ENCODE measurements at regions not wholly inside any gene's neighbourhood (a gene's known extent, or its start where the extent isn't known, plus 50 kb on each side); places are given as distances from the start of the nearest gene placed in this dataset.

DNA sequence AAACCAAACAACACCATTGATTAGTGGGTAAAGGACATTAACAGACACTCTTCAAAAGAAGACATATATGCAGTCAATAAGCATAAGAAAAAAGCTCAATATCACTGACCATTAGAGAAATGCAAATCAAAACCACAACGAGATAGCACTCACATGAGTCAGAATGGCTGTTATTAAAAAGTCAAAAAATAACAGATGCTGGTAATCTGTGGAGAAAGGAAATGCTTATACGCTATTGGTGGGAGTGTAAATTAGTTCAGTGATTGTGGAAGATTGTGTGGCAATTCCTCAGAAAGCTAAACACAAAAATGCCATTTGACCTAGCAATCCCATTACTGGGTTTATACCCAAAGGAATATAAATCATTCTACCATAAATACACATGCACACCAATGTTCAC is 182.6 kb downstream of the TRPC6 start:
- FAIRE-seq: no peak

- FAIRE-seq: no peak
Measured at GRCh38 chr11:101397979-101398378, 185.8 kb downstream of the TRPC6 start.

DNA sequence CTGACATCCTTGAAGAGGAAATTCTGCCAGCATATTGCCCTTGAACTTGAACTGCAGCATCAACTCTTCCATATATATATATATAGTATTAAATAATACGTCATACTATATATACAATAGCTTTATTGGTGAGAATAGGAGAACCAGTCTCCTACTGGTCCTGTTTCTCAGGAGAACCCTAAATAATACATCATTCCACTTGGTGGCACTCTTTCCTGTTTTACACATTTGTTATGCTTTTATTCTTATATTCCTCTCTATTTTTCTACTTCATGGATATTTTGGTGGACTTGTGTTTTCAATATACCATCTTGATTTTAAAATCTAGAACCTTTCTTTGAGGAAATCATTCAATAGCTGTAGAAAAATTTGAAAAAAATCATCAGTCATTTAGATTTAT is 193.3 kb downstream of the TRPC6 start:
- FAIRE-seq: peak; percentile 40

GRCh38 chr11:101369835-101370234 is 214.0 kb downstream of the TRPC6 start:
- FAIRE-seq: no peak

- no peak for FAIRE-seq
Measured at GRCh38 chr11:101363706-101364275, 220.0 kb downstream of the TRPC6 start.

- FAIRE-seq: no peak
Measured at GRCh38 chr11:101362643-101363042, 221.2 kb downstream of the TRPC6 start.

DNA sequence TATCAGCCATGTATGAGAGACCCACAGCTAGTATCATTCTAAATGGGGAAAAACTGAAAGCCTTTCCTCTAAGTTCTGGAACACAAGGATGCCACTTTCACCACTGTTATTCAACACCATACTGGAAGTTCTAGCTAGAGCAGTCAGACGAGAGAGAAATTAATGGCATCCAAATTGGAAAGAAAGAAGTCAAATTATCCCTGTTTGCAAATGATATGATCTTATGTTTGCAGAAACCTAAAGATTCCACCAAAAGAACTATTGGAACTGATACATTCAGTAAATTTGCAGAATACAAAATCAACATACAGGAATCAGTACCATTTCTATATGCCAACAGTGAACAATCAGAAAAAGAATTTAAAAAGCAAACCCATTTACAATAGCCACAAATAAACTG is 226.0 kb downstream of the TRPC6 start:
- no peak for FAIRE-seq

DNA sequence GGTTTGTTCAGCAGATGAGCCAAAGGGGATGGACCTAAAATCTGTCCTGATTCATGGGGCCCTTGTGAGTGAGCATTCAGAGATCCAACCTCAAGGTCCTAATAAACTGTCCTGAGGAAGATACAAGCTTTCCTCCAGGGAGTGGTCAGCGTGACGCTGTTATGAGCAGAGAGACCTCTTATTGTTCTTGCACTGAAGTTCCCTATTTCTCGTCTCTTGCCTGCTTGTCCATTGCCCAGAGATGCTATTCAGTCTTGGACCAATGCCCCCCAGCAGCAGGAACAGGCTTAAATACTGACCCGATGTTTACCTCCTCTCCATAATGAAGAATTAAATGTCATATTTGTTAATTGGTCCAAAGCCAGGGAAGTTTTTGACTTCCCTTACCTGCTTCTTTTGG is 225.2 kb upstream of the PGR start:
- FAIRE-seq: no peak

- FAIRE-seq: no peak
Measured at GRCh38 chr11:101348786-101349185, 219.2 kb upstream of the PGR start.

GRCh38 chr11:101346591-101346990 is 217.0 kb upstream of the PGR start:
- FAIRE-seq: no peak

DNA sequence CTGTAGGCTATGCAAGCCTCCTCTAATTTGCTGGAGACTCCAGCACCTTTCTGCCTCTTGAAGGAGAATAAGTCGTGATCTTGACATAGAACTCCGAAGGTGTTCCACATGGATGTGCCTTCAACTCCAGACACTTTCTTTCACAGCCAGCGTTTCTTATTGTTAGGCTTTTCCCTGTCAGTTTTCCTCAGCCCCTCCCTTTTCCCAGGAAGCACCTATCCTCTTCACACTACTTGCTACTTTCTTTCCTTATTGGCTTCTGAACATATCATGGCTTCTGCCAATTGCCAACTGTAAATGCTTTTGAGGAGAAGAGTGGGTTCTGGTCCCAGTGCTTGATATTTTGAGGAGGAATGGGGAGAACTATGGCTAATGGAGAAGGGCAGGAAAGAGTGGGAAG is 216.3 kb upstream of the PGR start:
- FAIRE-seq: no peak

GRCh38 chr11:101342307-101342706 is 212.7 kb upstream of the PGR start:
- FAIRE-seq: no peak

DNA sequence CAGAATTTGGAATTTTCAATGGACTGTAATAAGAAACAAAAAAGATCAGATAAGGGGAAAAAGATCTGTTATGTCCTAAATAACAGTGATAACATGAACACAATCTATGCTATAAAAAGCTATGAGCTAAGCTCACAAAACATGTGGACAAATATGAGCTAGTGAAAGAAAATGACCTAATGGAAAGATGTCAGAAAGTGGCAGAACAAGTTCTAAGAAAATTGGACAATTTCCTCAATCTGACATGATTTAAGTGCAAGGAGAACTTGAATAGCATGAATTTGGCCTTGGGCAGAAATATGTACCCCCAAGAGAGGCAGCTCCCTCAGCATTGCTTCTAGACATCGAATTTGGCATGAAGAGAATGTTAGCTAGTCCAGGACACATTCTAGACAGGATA is 212.0 kb upstream of the PGR start:
- FAIRE-seq: no peak

DNA sequence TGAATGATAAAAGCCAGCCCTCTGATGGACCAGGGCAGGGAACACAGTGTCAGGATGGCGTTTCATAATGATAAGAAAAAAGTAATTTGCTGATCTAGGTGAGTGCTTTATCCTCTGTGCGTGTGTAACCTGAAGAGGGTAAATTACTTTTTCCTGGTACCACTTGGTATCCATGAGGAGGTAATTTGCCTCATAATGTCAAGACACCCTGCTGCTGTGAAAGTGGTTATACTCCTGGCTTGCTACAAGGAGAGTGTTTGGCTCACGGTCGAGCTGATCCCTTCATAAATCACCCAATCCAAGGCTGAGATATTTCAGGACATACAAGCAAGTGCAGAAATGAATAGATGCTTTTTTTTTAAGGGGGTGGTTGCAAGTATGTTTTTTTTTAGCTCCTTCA is 207.2 kb upstream of the PGR start:
- FAIRE-seq: no peak

GRCh38 chr11:101336155-101336554 is 206.5 kb upstream of the PGR start:
- no peak for FAIRE-seq

DNA sequence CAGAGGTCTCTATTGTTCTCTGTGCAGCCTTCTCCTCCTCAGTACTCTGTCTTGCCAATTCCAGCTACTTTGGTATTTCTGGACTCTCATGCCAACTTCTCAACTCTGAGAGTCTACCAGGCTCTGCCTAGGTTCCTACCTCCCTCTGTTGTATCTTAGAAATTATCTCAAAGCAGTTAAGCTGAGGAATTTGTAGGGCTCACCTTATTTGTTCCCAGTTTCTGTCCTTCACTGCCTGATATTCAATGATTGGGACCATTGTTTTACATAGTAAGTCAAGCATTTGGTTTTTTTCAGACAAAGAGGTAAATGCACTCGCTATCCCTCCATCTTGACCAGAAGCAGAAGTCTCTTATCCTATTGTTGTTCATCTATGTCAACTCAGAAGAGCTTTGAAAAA is 205.0 kb upstream of the PGR start:
- FAIRE-seq: no peak

DNA sequence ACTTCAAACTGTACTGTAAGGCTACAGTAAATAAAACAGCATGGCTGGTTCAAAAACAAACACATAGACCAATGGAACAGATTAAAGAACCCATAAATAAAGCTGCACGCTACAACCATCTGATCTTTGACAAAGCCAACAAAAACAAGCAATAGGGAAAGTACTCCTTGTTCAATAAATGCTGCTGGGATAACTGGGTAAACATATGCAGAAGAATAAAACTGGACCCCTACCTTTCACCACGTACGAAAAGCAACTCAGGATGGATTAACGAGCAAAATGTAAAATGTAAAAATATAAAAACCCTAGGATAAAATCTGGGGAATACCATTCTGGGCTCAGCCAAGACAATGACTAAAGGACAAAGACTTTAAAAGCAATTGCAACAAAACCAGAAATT is 201.8 kb upstream of the PGR start:
- FAIRE-seq: no peak

DNA sequence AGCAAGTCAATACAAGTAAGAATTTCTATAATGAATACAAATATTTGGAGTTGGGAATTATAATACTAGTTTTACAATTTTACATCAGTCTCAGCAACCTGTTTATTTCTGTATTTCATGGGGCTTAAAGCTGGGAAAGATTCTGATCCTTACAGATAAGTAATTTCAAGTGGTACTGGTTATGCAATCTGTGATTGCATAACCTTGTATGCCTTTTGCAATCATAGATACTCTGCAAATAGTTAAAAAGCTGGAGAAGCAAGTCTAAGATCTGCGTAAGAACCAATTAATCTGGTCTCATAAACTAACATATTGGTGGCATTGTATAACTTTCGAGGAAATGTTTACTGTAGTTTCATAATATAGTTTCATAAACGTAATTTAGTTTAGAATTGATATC is 198.3 kb upstream of the PGR start:
- no peak for FAIRE-seq

- no peak for FAIRE-seq
Measured at GRCh38 chr11:101326141-101326540, 196.5 kb upstream of the PGR start.

- FAIRE-seq: no peak
Measured at GRCh38 chr11:101323997-101324396, 194.4 kb upstream of the PGR start.

GRCh38 chr11:101321222-101321621 is 191.6 kb upstream of the PGR start:
- FAIRE-seq: no peak

DNA sequence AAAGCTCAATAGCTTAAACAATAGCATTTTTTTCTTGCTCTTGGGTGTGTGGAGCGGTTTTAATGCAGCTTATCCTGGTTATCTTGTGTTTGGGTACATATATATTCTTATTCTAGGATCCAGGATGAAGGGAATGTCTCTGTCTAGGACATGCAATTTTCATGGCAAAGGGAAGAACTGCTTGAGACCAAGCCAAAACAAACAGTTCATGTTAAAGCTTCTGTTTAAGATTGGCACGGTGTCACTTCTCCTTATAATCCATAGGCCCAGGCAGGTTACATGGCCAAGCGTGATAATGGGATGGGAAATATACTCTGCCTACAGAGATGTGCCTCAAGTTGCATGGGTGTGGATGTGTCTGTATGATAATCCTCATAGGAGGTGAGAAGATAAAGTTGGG is 177.1 kb upstream of the PGR start:
- FAIRE-seq: no peak

GRCh38 chr11:101305496-101305895 is 175.9 kb upstream of the PGR start:
- no peak for FAIRE-seq

DNA sequence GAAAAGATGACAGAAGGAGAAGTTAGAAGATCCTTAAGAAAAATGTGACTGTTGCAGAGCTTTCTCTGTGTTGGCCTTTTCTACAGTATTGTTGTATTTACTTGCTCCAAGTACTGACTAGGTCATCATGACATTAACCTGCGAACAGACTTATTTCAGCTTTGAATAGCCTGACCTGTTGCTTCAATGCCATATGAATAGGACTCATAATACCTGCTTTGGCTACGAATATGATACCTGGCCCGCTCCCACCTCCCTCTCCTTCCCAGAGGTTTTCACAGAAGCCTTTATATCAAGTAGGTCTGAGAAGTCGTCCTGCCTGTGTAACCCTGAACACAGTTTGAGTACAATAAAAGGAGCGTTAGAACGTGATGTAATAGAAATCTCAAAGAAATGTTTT is 169.6 kb upstream of the PGR start:
- no peak for FAIRE-seq

DNA sequence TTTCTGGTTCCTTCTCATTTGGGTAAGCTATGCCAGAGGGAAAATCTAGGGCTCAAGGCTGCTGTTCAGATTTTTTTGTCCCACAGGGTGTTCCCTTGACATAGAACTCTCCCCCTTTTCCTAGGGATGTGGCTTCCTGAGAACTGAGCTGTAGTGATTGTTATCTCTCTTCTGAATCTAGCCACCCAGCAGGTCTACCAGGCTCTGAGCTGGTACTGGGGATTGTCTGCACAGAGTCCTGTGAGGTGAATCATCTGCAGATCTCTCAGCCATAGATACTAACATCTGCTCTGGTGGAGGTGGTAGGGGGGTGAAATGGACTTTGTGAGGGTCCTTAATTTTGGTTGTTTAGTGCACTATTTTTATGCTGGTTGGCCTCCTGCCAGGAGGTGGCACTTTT is 167.3 kb upstream of the PGR start:
- no peak for FAIRE-seq

DNA sequence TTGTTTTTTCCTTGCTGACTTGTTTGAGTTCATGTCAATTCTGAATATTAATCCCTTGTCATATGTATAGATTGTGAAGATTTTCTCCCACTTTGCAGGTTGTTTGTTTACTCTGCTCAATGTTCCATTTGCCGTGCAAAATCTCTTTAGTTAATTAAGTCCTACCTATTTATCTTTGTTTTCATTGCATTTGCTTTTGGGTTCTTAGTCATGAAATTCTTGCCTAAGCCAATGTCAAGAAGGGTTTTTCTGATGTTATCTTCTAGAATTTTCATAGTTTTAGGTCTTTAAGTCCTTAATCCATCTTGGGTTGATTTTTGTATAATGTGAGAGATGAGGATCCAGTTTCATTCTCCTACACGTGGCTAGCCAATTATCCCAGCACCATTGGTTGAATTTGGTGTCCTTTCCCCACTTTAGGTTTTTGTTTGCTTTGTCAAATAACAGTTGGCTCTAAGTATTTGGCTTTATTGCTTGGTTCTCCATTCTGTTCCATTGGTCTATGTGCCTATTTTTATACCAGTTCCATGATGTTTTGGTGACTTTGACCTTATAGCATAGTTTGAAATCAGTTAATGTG is 163.1 kb upstream of the PGR start:
- no peak for FAIRE-seq

All from A204.1 (cell line).